B cell (primary cell): ENCODE measurements at regions not wholly inside any gene's neighbourhood (a gene's known extent, or its start where the extent isn't known, plus 50 kb on each side); places are given as distances from the start of the nearest gene placed in this dataset.

Experiments
- CTCF ChIP-seq: fragments of 200-600 bp; IDR thresholded peaks from one replicate; pipeline ENCODE4 v1.8.0; 2022; ENCODE audit warnings: antibody characterized with exemption, mild to moderate bottlenecking
- EZH2 ChIP-seq: IDR thresholded peaks from 2 replicates; pipeline ENCODE4 v1.6.1; 2012; ENCODE audit warnings: borderline replicate concordance, low read depth, mild to moderate bottlenecking, moderate library complexity, low read length; ENCODE audit not compliant: insufficient read depth, poor library complexity, severe bottlenecking

DNA sequence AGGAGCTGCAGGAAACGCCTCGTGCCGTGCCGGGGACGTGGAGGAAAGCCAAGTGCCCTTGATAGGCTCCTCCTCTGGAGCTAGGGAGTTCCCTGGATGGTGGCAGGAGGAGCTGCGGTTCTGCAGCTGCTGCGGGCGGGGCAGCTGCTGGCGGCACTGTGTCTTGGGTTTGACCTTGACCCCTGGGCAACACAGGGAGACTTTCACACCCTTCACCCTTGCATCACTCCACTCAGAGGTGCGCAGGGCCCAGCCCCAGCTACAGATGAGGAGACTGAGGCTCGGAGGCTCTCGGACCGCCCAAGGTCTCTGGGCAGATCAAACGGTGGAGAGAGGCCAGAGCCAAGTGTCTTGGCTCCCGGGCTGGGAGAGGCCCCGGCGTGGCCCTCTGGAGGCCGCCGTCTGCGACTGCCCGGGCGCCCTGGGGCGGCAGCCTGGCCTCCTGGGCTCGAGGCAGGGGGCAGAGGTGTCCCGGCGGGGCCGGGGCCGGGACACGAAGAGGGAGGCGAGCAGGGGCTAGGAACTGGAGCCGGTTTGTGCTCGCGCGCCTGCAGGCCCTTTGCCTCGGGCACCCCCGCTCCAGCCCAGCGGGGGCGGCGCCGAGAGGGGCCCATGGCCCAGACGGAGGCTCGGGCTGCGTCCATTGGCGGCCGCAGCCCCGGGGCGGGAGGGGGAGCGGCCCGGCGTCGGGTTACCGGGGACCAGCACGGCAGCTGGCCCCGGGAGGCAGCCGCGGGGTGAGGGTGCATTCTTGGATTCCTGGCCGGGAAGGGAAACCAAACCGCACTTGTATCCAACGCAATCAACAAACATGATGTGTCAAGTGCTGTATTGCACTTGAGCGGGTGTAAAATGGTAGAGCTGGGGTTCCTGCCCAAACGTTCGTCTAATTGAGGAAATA lies 129.6 kb upstream of the SLC1A4 start:
- TF ChIP-seq CTCF, result no peak
- TF ChIP-seq EZH2, result no peak
